ENCODE measurements at regions not wholly inside any gene's neighbourhood (a gene's known extent, or its start where the extent isn't known, plus 50 kb on each side); places are given as distances from the start of the nearest gene placed in this dataset.

GRCh38 chr4:107312366-107312765 lies 276.3 kb upstream of the DKK2 start:
- peak; percentile 23 for DNase-seq

DNA sequence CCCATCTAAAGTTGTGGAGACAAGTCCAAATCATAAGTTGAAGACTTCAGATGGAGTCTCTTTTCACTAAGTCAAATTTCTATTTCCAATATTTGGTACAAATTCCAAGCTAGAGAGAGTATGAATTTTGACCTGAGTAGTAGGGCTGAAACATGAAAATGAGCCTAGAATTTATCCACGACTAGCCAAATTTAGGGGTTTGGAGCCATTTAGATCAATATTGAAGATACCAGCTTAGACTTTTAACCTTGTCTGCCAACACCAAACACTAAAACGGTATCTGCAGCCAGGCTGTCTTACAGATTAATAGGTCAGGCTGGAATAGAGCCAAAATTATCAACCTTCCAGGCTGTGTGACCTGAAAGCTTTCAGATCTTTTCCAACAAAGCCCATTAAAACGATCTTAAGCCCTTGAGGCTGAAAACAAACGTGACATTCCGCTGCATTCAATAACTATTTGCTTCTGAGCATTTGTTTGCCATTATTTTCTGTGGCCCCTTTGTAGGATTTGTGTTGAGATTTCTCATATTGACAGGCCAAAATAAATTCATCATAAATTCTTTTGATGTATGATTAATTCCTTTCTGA lies 268.7 kb upstream of the DKK2 start:
- DNase-seq, result no peak

DNA sequence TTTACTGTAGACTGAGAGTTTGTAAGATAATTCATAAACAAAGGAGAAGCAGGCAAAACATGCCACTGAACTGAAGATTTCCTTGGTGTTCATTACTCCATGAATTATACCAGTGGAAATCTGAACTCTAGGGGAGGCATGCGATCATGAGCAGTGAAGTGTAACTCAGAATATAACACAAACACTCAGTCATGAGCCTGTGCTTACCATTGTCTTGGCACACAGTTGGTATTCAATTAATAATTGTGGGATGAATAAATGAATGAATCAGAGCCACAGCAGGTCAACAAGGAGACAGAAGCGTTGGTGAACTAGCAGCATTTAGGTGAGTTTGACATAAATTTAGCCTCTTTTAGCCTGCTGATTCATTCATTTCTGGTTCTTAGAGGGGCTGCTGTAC lies 263.5 kb upstream of the DKK2 start:
- DNase-seq, result peak; percentile 22

DNA sequence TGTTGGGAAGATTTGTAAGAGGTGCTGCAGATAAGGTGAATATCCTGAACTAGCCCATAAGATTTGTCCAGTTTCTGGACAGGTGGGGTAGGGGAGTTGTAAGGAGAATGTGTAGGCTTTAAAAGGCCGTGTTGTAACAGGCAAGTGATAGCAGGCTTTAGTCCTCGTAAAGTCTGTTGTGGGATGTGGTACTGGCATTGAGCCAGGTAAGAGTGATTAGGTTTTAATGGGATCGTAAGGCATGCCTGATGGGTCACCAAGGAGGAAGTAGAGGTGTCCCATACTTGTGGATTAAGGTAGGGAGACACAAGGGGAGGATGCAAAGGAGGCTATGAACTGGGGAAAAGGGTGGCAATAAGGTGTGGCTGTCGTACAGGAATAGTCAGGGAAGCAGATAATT lies 256.9 kb upstream of the DKK2 start:
- no peak for DNase-seq

DNA sequence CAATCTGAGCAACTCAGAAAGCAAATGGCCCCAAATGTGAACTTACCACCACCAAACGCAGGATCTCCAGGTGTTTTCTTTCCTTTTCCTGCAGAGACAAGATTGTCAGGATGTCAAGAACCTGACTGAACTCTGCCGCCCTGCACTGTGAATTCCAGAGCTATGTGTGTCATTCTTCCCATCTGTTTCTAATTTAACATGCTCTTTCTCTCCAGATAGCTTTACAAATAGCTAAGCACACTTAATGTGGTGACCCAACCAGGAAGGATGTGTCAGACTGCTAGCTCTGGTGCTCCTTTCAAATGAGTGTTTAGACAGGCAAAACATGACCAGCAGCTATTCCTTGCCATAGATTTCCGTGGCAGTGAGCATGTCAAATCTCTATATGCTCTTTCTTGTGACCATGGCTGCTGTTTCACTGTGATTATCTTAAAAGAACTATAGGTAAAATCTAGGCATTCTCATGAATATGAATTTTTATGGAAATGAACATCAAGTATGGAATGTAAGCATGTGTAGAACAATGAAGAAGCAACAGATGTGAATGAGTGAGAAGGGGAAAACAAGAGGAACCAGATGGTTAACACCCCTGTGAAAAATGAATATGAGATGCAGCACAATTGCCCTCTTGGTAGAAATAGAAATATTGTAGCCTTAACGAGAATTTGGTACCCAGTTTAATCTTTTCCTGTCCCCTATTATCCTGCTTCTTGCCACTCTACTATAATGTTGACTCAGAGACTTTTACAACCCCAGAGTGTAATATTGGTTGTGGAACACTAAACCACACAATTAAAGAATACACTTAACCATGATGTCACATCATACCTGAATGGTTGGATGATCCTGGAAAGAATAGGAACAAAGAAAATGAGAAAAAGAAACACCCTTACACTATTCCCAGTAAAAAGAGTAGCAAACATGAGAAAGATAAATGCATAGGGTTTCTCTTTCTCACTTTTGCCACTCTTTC lies 247.8 kb upstream of the DKK2 start:
- peak; percentile 97 for DNase-seq

GRCh38 chr4:107279733-107280132 lies 243.6 kb upstream of the DKK2 start:
- DNase-seq, result peak; percentile 58

GRCh38 chr4:107278791-107279483 lies 242.8 kb upstream of the DKK2 start:
- DNase-seq, result peak; percentile 17

- no peak for DNase-seq
Observed at GRCh38 chr4:107276052-107276451, 239.9 kb upstream of the DKK2 start.

- no peak for DNase-seq
Observed at GRCh38 chr4:107275225-107275624, 239.1 kb upstream of the DKK2 start.

DNA sequence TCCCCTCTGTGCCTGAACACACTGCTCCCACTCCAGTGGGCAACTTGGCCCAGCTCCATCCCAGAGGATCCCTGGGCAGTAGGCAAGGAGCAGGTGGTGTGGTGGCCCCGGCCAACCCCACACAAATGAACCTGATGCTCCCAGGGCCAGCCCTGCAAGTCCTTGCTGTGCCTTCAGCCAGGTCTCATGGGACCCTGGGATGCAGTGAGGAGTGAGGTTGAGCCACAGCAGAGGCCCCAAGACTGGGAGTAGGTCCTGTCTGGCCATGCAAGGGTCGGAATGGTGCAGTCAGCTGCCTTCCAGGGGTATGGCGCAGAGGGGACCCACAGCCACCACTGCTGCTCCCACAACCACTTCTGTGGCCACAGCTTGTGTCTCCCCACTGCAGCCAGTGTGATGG lies 234.5 kb upstream of the DKK2 start:
- DNase-seq, result no peak

DNA sequence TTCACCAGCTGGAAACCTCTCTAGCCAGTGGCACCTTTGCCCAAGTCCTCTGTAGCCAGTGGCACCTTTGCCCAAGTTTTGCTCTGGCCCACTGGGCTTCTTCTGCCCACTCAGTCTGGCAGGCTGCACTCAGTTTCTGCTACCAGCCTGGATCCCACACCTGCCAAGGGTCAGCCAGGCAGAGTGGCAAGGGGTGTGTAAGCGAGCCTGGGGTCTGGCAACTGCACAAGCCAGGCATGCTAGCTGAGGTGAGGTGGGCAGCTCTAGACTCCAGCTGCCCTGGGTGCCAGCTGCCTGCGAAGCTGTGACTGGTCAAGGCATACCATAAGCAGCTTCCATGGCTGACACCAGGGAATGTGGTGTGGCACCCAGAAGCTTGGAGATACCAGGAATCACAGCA lies 233.1 kb upstream of the DKK2 start:
- no peak for DNase-seq

GRCh38 chr4:107265859-107266258 lies 229.7 kb upstream of the DKK2 start:
- DNase-seq, result no peak

DNA sequence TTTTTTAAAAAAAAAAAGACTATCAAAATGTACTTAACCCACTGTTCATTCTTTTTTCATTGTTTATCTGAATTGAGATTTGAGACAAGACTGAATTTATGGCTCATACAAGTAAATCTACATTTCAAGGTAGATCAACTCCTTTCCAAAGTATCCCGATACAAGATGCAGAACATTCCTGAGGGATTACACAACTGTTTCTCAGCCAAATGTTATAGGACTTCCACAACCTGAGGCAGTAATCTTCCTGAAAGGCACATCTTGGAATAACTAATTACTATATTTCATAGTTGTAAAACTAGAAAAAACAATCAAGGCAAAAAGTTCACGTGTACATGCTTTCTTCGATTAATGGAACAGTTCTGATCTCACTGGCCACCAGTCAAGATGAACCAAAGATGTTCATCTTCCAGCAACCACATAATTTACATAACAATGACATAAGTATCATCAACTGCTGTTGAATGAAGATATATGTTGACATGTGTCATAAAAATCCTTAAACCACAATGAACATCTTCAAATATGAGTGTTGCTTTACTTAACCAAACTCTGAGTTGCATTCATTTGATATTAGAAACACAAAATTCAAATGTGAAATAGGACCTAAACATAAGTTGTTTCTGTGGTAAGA lies 225.2 kb upstream of the DKK2 start:
- peak; percentile 47 for DNase-seq

GRCh38 chr4:107258359-107258758 lies 222.2 kb upstream of the DKK2 start:
- peak; percentile 81 for DNase-seq

- DNase-seq, result peak; percentile 21
Observed at GRCh38 chr4:107255596-107255995, 219.5 kb upstream of the DKK2 start.

DNA sequence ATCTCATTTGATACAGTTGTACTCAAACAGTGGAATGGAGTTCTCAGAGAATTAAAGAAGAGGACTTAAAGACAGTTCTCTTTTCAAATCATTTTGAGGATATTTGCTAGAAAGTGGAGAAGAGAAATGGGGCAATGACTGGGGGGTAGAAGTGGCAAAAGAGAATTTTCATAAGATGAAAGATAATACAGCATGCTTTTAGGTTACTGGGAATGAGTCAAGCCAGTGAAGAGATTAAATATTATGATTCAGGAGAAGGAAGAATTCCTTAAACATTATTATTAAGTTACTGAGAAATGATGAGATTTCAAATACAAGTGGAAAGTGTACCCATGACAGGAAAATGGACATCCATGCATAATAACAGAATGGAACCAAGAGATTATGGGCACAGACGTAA lies 219.0 kb upstream of the DKK2 start:
- no peak for DNase-seq

GRCh38 chr4:107253579-107254068 lies 217.5 kb upstream of the DKK2 start:
- DNase-seq, result no peak

- DNase-seq, result no peak
Observed at GRCh38 chr4:107253090-107253489, 217.0 kb upstream of the DKK2 start.

DNA sequence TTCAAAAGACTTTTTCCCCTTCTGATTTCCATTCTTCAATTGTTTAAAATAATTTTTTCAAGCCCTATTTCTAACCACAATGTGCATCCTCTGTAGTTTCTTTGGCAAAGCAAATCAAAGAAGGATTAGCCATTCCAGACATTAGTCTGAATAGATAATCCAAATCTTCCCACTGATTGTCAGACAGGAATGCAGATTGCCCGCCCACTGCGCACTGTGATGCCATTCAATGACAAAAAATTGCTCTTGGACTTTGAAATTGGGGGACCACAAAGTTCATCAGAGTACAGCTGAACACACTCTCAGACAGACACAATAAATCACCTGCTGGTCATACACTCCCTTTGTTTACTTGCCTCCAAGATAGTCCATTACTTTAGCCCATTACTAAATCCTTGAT lies 216.5 kb upstream of the DKK2 start:
- no peak for DNase-seq

GRCh38 chr4:107248571-107248970 lies 212.5 kb upstream of the DKK2 start:
- no peak for DNase-seq

DNA sequence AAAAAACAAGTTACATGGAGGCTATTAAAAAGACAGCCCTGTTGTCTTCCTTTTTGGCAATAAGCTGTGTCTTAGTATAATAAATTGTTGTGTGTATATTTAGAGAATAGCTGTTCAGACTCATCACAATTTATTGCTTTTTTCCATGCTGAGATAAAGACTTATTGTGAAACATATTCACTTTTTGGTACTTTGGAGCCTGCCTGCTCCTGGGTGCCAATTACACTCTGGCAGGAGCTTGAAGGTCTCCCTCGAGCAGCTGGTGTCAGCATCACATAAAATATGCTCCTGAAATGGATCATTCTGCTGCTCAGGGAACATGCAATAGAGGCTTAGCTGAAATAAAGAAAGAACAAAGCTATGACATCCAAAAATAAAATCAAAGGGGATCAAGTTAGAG lies 211.6 kb upstream of the DKK2 start:
- peak; percentile 27 for DNase-seq

DNA sequence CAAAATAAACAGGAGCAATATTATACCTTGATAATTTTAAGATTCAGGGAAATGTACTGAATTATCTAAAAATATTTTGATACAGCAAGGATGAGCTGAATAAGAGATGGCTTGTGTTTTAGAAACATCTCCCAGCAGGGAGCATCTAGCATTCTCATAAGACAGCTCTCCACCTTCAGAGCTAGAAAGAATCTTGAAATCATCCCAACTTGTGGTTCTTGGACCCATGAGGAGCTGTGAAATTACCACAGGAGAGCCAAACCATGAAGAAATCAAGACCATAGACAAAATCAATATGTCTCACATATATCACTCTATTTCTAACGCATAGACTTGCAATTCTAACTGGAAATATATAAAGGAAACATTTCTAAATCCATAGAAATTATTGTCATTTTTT lies 210.6 kb upstream of the DKK2 start:
- DNase-seq, result no peak

DNA sequence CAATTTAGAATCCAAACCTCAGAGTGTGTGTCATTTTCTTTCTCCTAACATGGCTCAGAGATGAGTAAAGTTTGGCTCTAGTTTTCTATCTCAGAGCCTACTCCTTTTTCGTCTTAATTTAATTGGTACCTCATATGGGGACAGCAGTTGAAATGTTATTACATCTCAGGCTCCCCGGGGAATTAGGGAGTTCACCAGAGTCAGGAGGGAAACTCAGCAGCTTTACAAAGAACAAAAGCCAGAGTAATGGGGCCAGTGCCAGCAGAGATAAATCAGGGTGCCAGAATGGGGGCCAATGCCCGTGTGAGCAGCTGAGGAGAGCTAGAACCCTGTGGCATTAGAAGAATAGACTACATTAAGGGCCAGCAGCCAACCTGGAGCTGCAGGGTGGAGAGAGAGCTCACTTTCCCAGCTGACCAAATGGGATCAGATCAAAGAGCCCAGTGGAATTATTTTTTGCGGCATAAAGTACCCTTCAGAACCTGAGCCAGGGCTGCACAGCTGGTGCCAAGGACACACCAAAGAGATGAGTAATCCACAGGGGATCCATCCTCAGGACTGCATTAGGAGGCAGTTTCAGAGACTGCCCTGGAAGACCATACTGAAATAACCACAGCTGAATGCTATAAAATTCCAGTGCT lies 207.1 kb upstream of the DKK2 start:
- peak; percentile 53 for DNase-seq

Data from fibroblast of skin of right quadriceps (primary cell).